ENCODE measurements at regions not wholly inside any gene's neighbourhood (a gene's known extent, or its start where the extent isn't known, plus 50 kb on each side); places are given as distances from the start of the nearest gene placed in this dataset.
"Not testable (repeated sequence)": the region's sequence is repeated elsewhere in the genome, so short reads cannot be mapped to it uniquely, and the experiment has no call there.

GRCh38 chr5:143593723-143594122 is 190.2 kb upstream of the NR3C1 start:
- no peaks in the 10 kb centered on the region for H3K9me2 ChIP-seq (replicated peaks; ENCODE audit: control insufficient read depth, low read length)
- H3K79me2 ChIP-seq (ENCODE audit: control insufficient read depth, low read length) = 0 out of 2 replicates have a peak, but pooled peaks cover 3% of the 10 kb centered on the region
- peaks cover 27% of the 10 kb centered on the region for H3F3A ChIP-seq (ENCODE audit: control insufficient read depth, insufficient read depth)
- H3K4me1 ChIP-seq (ENCODE audit: control insufficient read depth, low read length) = peaks cover 74% of the 10 kb centered on the region
- no peaks in the 10 kb centered on the region for H4K20me1 ChIP-seq (ENCODE audit: control insufficient read depth, insufficient read depth, low read depth, low read length)
- H3K27me3 ChIP-seq (ENCODE audit: control insufficient read depth, low read length) = no peaks in the 10 kb centered on the region
- H3K27ac ChIP-seq (ENCODE audit: low read depth, low read length) = peak overlapping the region; percentile 96
- H3K36me3 ChIP-seq (ENCODE audit: control insufficient read depth, low read length) = peaks cover 4% of the 10 kb centered on the region; the same call in 1 of the 2 replicates
- H3K4me2 ChIP-seq (ENCODE audit: low read length) = peak overlapping the region; percentile 85
- H3K4me3 ChIP-seq (ENCODE audit: low read length) = peak overlapping the region; percentile 68
- TF ChIP-seq EZH2phosphoT487 (IDR thresholded peaks at IDR 0.05; ENCODE audit: borderline replicate concordance, low read length) (no peak), CTCF (IDR thresholded peaks at IDR 0.05; ENCODE audit: low read depth, low read length, poor library complexity, severe bottlenecking) (no peak)
- H3K9me3 ChIP-seq (ENCODE audit: control insufficient read depth, insufficient read depth, low read length) = peaks cover 8% of the 10 kb centered on the region

GRCh38 chr5:143592648-143593047 is 189.2 kb upstream of the NR3C1 start:
- Histone ChIP-seq H3K4me2 (ENCODE audit: low read length) (peak overlapping the region; percentile 85), H4K20me1 (ENCODE audit: control insufficient read depth, insufficient read depth, low read depth, low read length) (no peaks in the 10 kb centered on the region), H3K79me2 (ENCODE audit: control insufficient read depth, low read length) (0 out of 2 replicates have a peak, but pooled peaks cover 3% of the 10 kb centered on the region), H3K36me3 (ENCODE audit: control insufficient read depth, low read length) (peaks cover 4% of the 10 kb centered on the region; the same call in 1 of the 2 replicates), H3K27me3 (ENCODE audit: control insufficient read depth, low read length) (no peaks in the 10 kb centered on the region), H3K9me3 (ENCODE audit: control insufficient read depth, insufficient read depth, low read length) (peaks cover 4% of the 10 kb centered on the region), H3K4me3 (ENCODE audit: low read length) (peak overlapping the region; percentile 68), H3K4me1 (ENCODE audit: control insufficient read depth, low read length) (peaks cover 78% of the 10 kb centered on the region), H3K27ac (ENCODE audit: low read depth, low read length) (peak overlapping the region; percentile 96), H3F3A (ENCODE audit: control insufficient read depth, insufficient read depth) (peaks cover 27% of the 10 kb centered on the region), H3K9me2 (replicated peaks; ENCODE audit: control insufficient read depth, low read length) (no peaks in the 10 kb centered on the region)
- TF ChIP-seq EZH2phosphoT487 (IDR thresholded peaks at IDR 0.05; ENCODE audit: borderline replicate concordance, low read length) (no peak), CTCF (IDR thresholded peaks at IDR 0.05; ENCODE audit: low read depth, low read length, poor library complexity, severe bottlenecking) (no peak)

GRCh38 chr5:143588933-143589662 is 185.6 kb upstream of the NR3C1 start:
- H3K9me3 ChIP-seq (ENCODE audit: control insufficient read depth, insufficient read depth, low read length) = no peaks in the 10 kb centered on the region
- no peak for TF ChIP-seq EZH2phosphoT487 (IDR thresholded peaks at IDR 0.05; ENCODE audit: borderline replicate concordance, low read length)
- no peak for TF ChIP-seq CTCF (IDR thresholded peaks at IDR 0.05; ENCODE audit: low read depth, low read length, poor library complexity, severe bottlenecking)
- H3K36me3 ChIP-seq (ENCODE audit: control insufficient read depth, low read length) = no peaks in the 10 kb centered on the region
- H3K4me2 ChIP-seq (ENCODE audit: low read length) = peak overlapping the region; percentile 38
- no peaks in the 10 kb centered on the region for H3K27me3 ChIP-seq (ENCODE audit: control insufficient read depth, low read length)
- H3K27ac ChIP-seq (ENCODE audit: low read depth, low read length) = peak overlapping the region; percentile 14
- peaks cover 20% of the 10 kb centered on the region for H3F3A ChIP-seq (ENCODE audit: control insufficient read depth, insufficient read depth)
- no peaks in the 10 kb centered on the region for H3K79me2 ChIP-seq (ENCODE audit: control insufficient read depth, low read length)
- no peaks in the 10 kb centered on the region for H3K9me2 ChIP-seq (replicated peaks; ENCODE audit: control insufficient read depth, low read length)
- H3K4me3 ChIP-seq (ENCODE audit: low read length) = peak overlapping the region; percentile 27
- H4K20me1 ChIP-seq (ENCODE audit: control insufficient read depth, insufficient read depth, low read depth, low read length) = no peaks in the 10 kb centered on the region
- peaks cover 75% of the 10 kb centered on the region for H3K4me1 ChIP-seq (ENCODE audit: control insufficient read depth, low read length)

GRCh38 chr5:143588121-143588520 is 184.6 kb upstream of the NR3C1 start:
- H4K20me1 ChIP-seq (ENCODE audit: control insufficient read depth, insufficient read depth, low read depth, low read length); H3K4me2 ChIP-seq (ENCODE audit: low read length); H3K79me2 ChIP-seq (ENCODE audit: control insufficient read depth, low read length); H3K27me3 ChIP-seq (ENCODE audit: control insufficient read depth, low read length); H3K9me2 ChIP-seq (replicated peaks; ENCODE audit: control insufficient read depth, low read length); H3K36me3 ChIP-seq (ENCODE audit: control insufficient read depth, low read length); H3K4me3 ChIP-seq (ENCODE audit: low read length); H3K27ac ChIP-seq (ENCODE audit: low read depth, low read length); H3K9me3 ChIP-seq (ENCODE audit: control insufficient read depth, insufficient read depth, low read length): not testable (repeated sequence)
- H3K4me1 ChIP-seq (ENCODE audit: control insufficient read depth, low read length) = peaks cover 74% of the 10 kb centered on the region
- peaks cover 11% of the 10 kb centered on the region; the same call in 1 of the 2 replicates for H3F3A ChIP-seq (ENCODE audit: control insufficient read depth, insufficient read depth)

All from DOHH2 (cell line).